HCEC 1CT (cell line): ENCODE measurements at regions not wholly inside any gene's neighbourhood (a gene's known extent, or its start where the extent isn't known, plus 50 kb on each side); places are given as distances from the start of the nearest gene placed in this dataset.
A peak's percentile ranks its signal among the peaks of the same experiment; 100 is the strongest.

Experiments used
- DNase-seq: peaks from one replicate; pipeline ENCODE4 v3.0.0-alpha.2; 2017

DNA sequence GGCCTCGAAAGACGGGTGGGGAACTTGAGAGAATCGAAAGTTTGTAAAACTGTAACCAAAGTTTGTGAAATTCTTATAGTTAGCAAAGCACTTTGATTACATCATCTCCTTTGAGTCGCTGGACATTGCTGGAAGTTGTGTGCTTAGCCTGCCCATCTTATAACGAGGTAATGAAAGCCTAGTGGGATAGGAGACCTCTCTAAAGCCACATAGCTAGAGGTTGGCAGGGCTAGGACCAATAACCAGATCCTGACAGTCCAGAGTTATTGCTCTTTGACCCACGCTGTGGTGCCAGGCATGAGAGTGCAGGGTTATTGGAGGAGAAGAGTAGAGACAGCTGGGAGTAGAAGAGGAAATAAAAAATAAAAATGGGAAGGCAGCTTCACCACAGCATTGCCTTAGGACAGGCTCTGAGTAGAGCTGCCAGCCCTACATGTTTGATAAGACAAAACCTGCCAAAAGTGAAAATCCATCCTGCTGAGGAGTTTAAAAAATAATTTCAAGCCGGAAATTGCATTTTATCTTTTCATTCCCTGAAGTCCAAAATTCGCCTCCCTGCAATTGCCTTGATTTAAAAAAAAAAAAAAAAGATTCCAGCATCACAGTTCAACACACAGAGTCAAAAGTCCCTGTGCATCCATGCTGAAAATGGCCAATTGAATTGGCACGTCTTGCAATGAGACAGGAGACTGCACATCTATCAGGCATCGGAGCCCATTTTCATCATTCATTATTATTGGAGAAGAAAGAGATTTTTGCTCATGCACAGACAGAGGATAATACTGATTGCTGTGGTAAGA, 225.5 kb upstream of the POU2AF2 start:
- DNase-seq, result peak; percentile 27

DNA sequence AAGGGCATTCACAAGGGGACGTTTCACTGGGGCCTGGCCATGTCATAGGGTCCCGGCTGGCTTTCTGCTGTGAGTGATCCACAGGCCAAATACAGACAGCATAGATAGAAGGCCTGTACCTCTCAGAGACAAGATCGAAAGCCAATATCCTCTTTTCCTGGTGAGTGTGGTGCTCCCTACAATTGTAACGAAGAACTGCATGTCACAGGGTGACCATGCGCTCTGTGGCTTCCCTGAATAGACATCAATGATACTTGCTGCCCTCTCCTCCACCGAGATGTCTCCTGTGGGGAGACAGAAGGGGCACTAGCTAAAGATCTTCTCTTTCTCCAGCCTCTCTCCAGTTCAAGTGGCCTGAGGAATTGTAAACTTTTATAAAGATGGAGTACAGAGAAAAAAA, 226.1 kb upstream of the POU2AF2 start:
- no peak for DNase-seq

DNA sequence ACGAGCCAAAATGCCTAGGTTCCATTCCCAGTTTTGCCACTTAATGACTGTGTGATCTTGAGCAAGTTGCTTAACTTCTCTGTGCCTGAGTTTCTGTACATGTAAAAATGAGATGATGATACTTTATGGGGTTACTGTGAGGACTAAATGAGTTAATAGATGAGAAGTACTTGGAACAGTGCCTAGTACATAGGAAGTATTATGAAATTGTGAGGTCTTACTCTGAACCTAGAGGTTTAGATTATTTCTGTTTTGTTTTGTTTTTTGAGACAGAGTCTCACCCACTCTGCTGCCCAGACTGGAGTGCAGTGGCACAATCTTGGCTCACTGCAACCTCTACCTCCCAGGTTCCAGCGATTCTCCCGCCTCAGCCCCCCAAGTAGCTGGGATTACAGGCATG, 227.0 kb upstream of the POU2AF2 start:
- peak; percentile 65 for DNase-seq

DNA sequence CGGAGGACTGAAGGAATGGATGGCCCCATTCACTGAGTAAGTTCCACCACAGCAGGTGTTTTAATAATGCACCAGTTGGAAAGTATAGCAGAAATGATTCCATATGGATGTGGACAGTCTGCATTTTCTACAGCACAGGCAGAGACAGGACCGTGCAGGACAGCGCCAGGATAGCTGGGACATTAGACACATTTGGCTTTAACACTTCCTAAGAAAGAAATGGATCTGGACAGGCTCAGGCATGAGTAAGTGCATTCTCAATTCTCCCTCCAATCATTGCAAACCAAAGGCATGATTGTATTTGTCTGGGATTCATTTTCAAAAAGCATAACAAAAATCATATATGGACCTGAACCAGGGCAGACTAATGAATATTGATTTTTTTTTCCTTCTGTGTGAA, 233.0 kb upstream of the POU2AF2 start:
- DNase-seq, result no peak

DNA sequence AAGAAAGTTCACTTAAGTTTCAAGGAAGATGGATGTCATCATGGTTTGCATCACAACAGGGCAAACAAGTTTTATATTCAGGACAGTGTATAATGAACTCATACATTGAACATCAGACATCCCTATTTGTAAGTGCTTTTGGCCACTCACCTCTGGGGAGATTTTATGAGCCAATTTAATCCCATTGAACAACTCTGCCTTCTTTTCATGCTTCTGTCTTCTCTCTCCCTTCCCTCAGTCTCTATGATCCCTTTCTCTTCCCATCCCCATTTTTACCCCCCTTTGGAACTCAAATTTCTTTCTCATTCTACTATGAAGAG, 234.3 kb upstream of the POU2AF2 start:
- no peak for DNase-seq

DNA sequence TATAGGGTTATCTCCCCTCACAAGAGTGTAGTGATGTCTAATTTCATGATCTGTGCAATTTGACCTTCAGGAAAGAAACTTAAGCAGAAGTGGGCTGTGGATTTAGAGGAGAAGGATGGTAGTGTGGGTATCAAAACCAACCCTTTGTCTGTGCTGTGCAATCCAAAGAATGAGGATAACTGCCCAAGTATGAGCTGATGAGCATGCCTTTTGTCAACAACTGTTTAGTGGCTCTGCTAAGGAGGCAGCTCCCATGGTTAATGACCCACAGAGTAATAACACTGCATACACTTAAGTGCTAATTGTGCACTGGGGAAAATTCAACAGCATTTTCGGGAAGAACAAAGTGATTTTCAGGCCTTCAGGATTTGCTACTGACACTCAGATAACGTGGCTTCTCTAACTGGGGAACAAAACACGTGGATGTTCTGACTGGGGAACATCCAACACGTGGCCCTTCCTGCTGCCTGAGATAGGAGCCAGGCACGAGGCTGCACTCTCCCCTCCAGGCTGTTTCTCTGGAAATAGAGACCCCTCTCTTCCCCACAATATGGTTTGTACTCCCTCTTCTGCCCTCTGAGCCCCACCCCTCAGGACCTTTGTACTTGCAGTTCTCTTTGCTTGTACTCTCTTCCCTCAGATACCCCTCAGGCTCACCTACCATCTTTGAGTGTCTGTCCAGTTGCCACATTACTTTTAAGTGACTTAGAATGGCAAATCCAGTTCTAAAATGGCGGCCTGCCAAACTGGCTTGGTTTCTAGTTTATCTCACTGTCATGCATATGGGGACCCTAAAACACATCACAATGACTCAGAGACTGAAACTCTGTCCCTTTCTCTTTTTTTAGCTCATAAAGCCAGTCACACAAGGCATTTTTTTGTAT, 234.9 kb upstream of the POU2AF2 start:
- DNase-seq, result no peak

DNA sequence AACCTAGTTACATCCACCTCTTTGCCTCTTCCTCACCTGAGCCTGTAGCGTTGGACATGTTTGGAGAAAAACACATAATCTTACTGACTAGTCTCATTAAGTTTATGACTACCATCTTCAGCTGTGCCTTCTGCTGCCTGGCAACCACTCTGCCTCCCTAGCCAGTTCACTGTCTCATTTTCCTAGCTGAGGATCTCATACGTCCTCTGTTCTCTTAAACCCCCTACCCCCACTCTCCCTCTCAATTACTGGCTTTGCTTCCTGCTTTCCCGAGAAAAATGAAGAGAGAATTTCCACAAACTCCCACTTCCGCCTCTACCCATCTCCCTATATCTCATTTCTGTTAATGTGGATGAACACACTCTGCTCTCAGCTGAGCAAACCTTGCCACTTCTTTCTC, 239.3 kb upstream of the POU2AF2 start:
- no peak for DNase-seq

DNA sequence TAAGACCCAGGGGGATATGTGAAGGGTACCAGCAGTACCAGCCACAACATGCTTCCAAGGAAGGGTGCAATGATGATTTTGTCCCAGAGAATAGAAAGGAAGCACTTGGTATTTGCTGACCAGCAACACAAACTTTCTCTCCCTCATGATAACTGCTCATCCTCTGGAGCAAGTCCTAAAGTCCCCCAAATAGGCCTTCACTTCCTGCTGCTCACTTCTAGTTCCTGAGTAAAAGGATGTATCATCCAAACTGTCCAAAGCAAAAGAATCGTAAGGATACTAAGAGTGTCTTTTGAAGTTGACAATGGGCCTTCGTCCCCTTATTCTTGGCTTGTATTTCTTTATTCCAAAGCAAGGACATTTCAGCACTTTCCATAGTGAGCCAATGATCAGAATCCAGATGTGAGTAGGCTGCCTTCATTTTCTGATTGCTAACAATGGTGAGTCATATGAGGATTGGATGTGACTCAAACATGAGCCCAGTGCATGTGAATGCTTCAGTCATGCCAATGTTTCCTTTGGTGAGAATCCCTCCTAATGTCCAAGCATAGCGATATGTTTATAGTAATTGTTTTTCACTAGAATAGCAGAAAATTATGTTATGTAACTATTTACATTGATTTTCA, 243.4 kb upstream of the POU2AF2 start:
- peak; percentile 94 for DNase-seq

DNA sequence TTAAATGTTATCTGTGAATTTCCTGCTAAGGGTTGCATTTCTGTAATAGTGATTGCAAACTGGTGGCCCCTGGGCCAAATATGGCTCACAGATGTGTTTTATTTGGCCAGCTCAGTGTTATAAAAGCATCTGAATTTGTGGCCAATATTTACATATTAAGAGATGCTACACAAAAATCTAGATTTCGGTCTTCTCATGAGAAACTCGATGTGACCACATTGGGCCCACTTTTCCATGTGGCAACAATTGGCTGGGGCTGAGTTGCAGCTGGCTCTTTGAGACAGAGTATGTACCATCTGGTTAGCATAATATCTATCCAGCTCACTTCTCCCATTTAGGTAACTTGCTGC, 244.5 kb upstream of the POU2AF2 start:
- no peak for DNase-seq

DNA sequence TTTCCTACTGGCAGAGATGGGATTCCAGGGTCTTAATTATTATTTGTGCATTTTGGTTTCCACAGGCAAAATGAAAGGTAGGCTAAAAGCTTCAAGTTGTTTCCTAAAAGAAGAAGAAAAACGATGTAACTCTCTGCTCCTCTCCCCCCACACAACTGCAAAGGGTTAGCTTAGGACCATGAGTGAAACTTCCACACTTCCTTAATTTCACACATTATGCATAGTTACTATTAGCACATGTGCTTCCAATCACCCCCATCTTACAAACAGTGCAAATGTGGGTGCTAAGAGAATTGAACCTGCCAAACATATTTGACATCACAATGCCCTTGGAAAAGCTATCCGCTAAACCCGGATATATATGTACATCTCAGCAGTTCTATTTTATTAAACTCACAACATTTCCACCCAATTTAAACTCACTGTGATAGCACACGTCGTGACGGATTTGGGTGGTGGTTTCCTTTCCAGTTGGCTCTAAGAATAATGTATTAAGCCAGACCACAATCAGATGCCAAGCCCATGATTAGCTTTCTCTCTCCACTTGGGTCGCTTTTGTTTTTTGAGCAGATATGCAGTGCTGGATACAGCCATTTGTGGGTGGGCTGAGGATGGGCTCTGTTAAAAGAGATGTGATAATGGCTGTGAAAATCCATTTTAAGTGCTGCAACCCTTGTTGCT, 245.0 kb upstream of the POU2AF2 start:
- DNase-seq, result no peak

DNA sequence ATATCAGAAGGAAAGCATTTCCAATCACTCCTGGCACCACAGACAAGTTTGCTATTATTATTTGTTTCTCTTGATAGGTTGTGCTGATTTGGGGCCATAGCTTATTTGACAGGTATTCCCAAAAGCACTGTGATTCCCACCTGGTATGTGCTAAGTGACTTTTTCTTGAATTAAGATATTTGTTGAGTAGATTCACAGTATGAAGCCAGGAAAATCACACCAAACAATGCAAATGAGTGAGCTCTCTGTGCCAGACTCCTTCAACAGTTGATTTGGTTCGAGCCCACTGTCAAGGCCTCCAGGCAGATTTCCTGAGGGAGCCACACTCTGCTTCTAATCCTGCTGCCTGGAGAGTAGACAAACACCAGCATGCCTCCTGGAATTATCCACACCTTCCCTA, 253.0 kb upstream of the POU2AF2 start:
- no peak for DNase-seq

DNA sequence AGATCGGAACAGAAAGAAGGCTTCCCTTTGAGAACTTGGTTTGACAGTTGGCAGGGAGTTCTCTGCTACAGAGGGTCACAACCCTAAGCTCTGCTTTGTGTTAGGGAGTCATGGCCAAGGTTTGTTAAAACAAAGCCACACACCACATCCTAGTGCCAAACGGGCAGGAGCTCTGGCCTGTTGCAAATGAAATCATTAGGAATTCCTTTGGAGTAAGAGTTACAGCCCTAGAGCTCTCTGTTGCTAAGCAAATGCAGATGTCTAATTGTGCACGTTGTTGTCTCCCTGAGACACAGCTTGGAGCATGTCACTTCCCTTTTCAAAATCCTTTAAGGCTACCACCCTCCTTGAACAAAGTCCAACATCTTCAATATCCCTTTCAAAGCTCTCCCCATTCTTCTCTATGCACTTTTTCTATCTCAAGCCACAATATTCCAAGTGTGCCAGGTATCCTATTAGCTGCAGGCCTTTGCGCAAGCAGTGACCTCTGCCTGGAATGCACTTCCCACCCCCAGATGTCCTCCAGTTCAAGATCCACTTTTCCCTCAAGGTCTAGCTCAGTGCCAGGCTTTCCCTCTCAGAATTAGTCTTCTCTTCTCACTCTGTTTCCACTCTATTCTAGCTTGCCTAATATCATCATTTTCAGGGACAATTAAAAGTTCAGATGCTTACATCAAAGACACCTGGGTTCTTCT, 253.7 kb upstream of the POU2AF2 start:
- DNase-seq, result no peak

DNA sequence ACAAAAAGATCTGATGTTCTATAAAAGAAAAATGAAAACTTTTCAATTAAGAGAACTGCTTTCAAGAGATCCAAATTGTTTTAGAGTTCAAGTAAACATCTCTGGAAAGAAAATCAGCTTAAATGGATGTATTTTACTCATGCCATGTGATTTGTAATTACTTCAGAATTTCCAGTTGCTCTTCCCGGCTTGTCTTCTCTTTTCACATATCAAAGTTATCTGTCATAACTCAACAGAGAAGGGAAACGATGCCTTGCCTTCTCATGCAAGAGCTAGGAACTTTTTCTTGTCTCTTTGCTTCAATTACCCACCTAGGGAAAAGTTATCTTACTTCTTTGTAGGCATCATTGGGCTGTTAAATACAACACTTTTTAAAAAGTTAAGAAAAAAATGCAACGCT, 255.2 kb upstream of the POU2AF2 start:
- DNase-seq, result no peak

DNA sequence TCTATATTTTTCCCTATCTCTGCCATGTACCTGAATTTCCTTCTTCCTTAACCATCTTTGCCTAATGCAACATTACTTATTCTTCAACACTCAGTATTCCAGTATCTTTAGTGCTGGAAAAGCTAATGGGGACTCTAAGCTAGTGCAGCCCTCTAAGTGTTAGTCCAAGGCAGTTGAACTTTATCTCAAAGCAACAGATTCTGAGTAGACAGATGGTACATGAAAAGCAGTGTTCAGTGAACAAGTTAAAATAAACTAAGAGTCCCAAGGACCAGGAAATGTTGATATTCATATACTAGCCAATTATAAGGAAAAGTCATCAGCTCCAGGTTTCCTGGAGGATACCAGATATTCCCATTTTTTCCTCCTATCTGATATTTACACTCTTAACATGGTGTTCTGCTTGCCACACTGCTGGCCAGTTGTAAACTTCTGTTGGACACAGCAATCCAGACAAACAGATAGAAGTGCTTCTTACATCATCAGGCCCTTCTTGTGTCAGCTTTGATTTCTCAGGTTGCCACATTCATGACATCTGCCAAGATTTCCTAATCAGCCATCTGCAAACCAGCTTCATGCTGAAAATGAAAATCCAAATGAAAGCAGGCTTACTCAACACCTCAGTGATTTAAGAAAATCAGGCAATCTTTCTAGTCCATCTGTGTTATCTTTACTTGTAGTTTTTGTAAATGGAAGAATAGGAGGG, 255.9 kb upstream of the POU2AF2 start:
- peak; percentile 82 for DNase-seq

DNA sequence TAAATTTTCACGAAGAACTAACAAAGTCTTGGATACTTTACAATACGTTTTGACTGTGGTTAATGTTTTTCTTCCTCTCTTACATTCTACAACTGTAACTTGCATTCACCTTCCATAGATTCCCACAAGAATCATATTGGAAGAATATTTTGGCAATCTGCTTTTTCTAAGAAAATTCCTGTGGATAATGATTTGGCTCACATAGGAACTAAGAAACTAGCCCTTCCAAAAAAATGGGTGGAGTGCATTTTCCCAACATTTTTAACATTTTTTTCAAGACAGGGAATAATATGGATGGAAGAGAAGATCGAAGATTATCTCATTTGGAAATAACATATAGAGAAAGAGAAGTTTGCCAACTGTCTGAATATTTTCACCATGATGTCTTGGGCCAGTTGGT, 256.9 kb upstream of the POU2AF2 start:
- DNase-seq, result no peak

DNA sequence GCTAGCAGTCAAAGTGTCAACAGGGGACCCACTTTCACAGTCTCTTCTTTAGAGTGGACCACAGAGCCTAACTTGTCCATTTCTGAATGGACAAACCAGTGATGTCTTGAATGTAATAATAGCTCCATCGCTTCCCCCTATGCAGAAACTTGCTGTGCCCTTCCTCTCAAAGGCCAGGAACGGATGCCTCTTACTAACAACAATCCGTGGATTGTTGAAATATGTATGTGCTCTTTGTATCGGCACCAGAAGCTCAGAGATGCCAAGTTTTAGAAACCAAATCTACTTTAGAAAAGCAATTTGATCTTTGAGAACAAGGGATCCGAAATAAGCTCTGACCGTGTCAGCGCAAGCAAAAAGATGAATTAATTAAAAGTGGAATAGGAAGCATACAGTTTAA, 259.5 kb upstream of the POU2AF2 start:
- DNase-seq, result no peak

DNA sequence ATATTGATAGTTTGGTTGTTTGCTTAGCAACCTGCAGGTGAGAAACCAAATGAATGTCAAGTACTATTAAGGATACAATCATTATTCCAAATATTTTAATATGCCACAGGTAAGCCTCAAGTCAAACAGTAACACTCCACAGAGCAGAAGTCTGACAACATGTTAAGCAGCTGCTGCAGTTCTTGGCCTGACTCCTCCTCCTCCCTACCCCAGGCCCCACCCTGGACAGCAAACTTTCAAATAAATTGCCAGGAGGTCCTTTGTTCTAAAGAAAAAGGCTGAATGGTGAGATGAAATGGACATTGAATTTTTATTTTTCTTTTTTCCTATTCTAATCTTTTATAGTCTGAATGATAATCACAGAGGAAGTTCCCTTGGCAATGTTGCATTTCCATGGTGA, 260.0 kb upstream of the POU2AF2 start:
- no peak for DNase-seq

DNA sequence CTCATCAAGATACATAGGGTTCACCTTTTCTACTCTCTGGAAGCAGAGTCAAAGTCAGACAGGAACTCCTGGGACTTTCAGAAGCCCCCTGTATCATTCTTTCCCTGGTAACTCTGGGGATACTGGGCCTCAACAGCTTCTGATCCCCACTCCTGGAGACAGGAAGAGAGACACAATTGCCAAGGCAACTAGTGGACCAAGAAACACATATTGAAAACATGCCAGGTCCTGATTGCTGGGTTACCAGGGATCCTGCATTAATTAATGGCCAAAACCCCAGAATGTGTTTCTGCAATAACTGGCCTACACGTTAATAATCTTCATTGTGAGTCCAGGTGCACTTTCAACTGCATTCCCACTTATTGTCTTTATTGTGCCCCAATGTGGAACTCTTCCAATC, 260.8 kb upstream of the POU2AF2 start:
- no peak for DNase-seq

DNA sequence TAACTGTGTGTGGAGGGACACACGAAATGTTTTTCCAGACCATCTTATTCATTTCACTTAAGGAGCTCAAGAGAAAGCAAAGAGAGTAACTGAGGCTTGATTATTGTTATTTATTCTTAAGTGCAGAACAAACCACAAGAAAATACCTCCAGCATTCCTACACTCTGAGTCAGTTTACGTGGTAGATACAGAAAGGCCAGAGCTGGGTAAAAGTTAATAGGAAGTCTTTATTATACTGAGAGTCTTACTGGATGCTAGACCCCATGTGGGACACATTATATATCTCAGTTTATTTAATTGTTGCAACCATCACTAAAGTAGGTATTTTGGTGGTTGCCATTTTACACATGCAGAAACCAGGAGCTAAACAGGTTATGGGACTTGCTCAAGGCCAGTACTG, 261.4 kb upstream of the POU2AF2 start:
- DNase-seq, result peak; percentile 69

DNA sequence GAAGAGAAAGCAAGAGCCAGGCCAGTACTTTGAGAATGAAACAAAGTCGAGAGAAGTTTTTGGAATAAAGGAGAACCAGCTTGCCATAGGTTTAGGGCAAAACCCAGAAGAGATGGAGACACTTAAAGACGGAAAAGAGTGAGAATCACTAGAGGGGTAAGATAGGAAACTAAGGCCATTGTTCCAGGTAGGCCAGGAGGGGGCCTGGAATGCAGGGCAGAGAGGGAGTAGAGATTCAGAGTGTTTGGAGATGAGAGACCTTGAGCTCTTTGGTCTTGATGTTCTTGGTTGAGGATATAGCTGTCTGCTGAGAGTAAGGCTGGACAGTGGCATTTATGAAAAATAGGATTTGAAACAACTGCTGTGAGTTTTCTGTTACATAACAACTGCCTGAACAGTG, 263.3 kb upstream of the POU2AF2 start:
- no peak for DNase-seq

DNA sequence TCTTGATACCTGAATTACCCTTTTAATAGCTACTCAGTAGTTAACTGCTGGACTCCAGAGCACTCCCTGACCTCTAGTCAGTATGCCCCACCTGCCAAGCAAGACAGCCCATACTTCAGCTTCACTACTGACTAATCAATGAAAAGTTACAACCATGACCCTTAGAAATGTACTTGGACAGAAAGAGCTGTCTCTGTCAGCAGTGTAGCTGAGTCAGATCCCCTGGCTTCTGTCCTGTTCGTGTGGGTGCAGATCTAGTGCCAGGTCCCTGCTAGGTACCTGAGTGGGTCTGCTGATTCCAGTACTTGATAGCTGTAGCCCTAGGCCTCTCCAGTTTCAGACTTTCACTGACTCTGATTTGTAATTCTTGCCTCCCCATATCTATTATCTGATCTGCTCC, 265.8 kb upstream of the POU2AF2 start:
- DNase-seq, result peak; percentile 33

DNA sequence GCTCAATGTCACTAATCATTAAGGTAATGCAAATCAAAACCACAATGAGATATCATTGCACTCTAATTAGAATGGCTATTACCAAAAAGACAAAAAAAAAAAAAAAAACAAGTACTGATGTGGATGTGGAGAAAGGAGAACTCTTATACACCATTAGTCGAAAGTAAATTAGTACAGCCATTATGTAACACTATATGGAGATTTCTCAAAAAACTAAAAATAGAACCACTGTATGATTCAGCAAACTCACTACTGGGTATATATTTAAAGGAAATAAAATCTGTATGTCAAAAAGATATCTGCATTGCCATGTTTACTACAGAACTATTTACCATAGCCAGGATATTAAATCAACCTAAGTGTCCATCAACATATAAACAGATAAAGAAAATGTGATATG, 265.4 kb upstream of the ARHGAP20 start:
- DNase-seq, result no peak
